Neuronal stem cell (in vitro differentiated cells): ENCODE measurements at regions not wholly inside any gene's neighbourhood (a gene's known extent, or its start where the extent isn't known, plus 50 kb on each side); places are given as distances from the start of the nearest gene placed in this dataset.

ENCODE experiments used
- DNase-seq: peaks from one replicate; pipeline ENCODE4 v3.0.0-alpha.2; 2013; ENCODE audit warnings: low spot score
- H2AFZ ChIP-seq: one replicate; pipeline ENCODE4 v1.6.1; 2013; ENCODE audit warnings: mild to moderate bottlenecking, low read length, inconsistent platforms
- H2AK5ac ChIP-seq: 2 replicates; pipeline ENCODE4 v1.6.1; 2013; ENCODE audit warnings: low read depth, mild to moderate bottlenecking, inconsistent platforms, low read length, moderate library complexity, mixed read lengths
- H2BK120ac ChIP-seq: 2 replicates; pipeline ENCODE4 v1.6.1; 2013; ENCODE audit warnings: low read depth, mild to moderate bottlenecking, inconsistent platforms, low read length, moderate library complexity, mixed read lengths
- H2BK12ac ChIP-seq: one replicate; pipeline ENCODE4 v1.6.1; 2013; ENCODE audit warnings: low read length, inconsistent platforms
- H2BK15ac ChIP-seq: 2 replicates; pipeline ENCODE4 v1.6.1; 2013; ENCODE audit warnings: mild to moderate bottlenecking, low read length, inconsistent platforms, mixed read lengths
- H2BK5ac ChIP-seq: one replicate; pipeline ENCODE4 v1.6.1; 2013; ENCODE audit warnings: inconsistent platforms, mild to moderate bottlenecking, low read length, moderate library complexity
- H3K14ac ChIP-seq: one replicate; pipeline ENCODE4 v1.6.1; 2013; ENCODE audit warnings: low read length, inconsistent platforms
- H3K18ac ChIP-seq: 2 replicates; pipeline ENCODE4 v1.6.1; 2013; ENCODE audit warnings: low read length, inconsistent platforms
- H3K23ac ChIP-seq: 2 replicates; pipeline ENCODE4 v1.6.1; 2013; ENCODE audit warnings: low read depth, mild to moderate bottlenecking, mixed read lengths, low read length, inconsistent platforms; ENCODE audit not compliant: poor library complexity
- H3K27ac ChIP-seq: replicated peaks from 3 replicates; pipeline ENCODE4 v1.5.1; 2013; ENCODE audit warnings: low read length, inconsistent platforms
- H3K27me3 ChIP-seq, 3 experiments: 2 replicates each; pipeline ENCODE4 v1.6.1; 2013; ENCODE audit warnings: low read length in 3 of 3, mild to moderate bottlenecking in 2 of 3, inconsistent platforms in 1 of 3, low read depth in 1 of 3, mixed read lengths in 1 of 3, moderate library complexity in 1 of 3; ENCODE audit not compliant: control insufficient read depth in 3 of 3, insufficient read depth in 3 of 3
- H3K36me3 ChIP-seq, 2 donors: replicated peaks in 1 of 2; 2 replicates each; pipeline ENCODE4 v1.6.1; 2013; ENCODE audit warnings: low read length in 2 of 2; ENCODE audit not compliant: control insufficient read depth in 2 of 2, insufficient read depth in 2 of 2
- H3K4ac ChIP-seq: 2 replicates; pipeline ENCODE4 v1.6.1; 2013; ENCODE audit warnings: inconsistent platforms, mild to moderate bottlenecking, low read length, moderate library complexity
- H3K4me1 ChIP-seq, 2 donors: 1 replicate in 1 of 2; 2 replicates in 1 of 2; pipeline ENCODE4 v1.6.1; 2013; ENCODE audit warnings: low read length in 2 of 2, low read depth in 1 of 2; ENCODE audit not compliant: control insufficient read depth in 2 of 2, insufficient read depth in 1 of 2
- H3K4me2 ChIP-seq: one replicate; pipeline ENCODE4 v1.6.1; 2013; ENCODE audit warnings: mild to moderate bottlenecking, low read length, inconsistent platforms; ENCODE audit not compliant: insufficient read depth, poor library complexity, severe bottlenecking
- H3K4me3 ChIP-seq, 2 donors: 2 replicates each; pipeline ENCODE4 v1.5.1; 2013; ENCODE audit warnings: low read length in 2 of 2, mild to moderate bottlenecking in 2 of 2, inconsistent platforms in 1 of 2, moderate library complexity in 1 of 2
- H3K79me1 ChIP-seq: one replicate; pipeline ENCODE4 v1.6.1; 2013; ENCODE audit warnings: low read depth, mild to moderate bottlenecking, inconsistent platforms, low read length, moderate library complexity
- H3K9ac ChIP-seq: one replicate; pipeline ENCODE4 v1.6.1; 2013; ENCODE audit warnings: mild to moderate bottlenecking, low read depth, low read length, inconsistent platforms; ENCODE audit not compliant: poor library complexity
- H3K9me3 ChIP-seq, 2 donors: replicated peaks in 1 of 2; 2 replicates each; pipeline versions ENCODE3 to v1.6.1; 2013; ENCODE audit warnings: low read length in 2 of 2, mild to moderate bottlenecking in 2 of 2, inconsistent platforms in 1 of 2, low read depth in 1 of 2, mixed read lengths in 1 of 2, moderate library complexity in 1 of 2; ENCODE audit not compliant: control insufficient read depth in 2 of 2, insufficient read depth in 1 of 2
- H4K8ac ChIP-seq: one replicate; pipeline ENCODE4 v1.6.1; 2013; ENCODE audit warnings: low read depth, mild to moderate bottlenecking, inconsistent platforms, low read length, moderate library complexity
- H4K91ac ChIP-seq: one replicate; pipeline ENCODE4 v1.6.1; 2013; ENCODE audit warnings: low read length, low read depth, mild to moderate bottlenecking, inconsistent platforms; ENCODE audit not compliant: poor library complexity
- WGBS, 2 donors: extraction: QIAGEN DNeasy Blood & Tissue Kit; methylation state at CpG; one replicate each; pipeline ENCODE4 v1.1.7; 2013; ENCODE audit warnings: missing lambda C conversion rate in 2 of 2, mixed read lengths in 1 of 2; ENCODE audit not compliant: insufficient read length in 2 of 2, insufficient replicate concordance in 1 of 2; ENCODE audit errors: extremely low coverage in 2 of 2; 5-methylcytosine and 5-hydroxymethylcytosine counted together

- Histone ChIP-seq H2BK5ac (no peak overlapping the region), H2BK120ac (no peak overlapping the region), H3K79me1 (no peaks in the 10 kb centered on the region), H2AFZ (no peak overlapping the region), H2AK5ac (no peak overlapping the region), H3K14ac (no peak overlapping the region), H4K8ac (no peak overlapping the region), H3K18ac (no peak overlapping the region), H4K91ac (no peak overlapping the region), H3K9ac (no peak overlapping the region), H3K27me3 (no peaks in the 10 kb centered on the region), H3K4me3 (no peak overlapping the region), H2BK15ac (no peak overlapping the region), H3K4ac (no peak overlapping the region), H3K36me3 (no peaks in the 10 kb centered on the region), H3K9me3 (peaks cover 0 to 11% of the 10 kb centered on the region in 2 donors), H3K23ac (no peak overlapping the region), H3K27ac (no peak overlapping the region), H2BK12ac (no peak overlapping the region), H3K4me2 (no peak overlapping the region), H3K4me1 (peaks cover 3 to 19% of the 10 kb centered on the region in 2 donors)
- no CpG with 5 or more reads among the region's 5 CpGs for WGBS, 2 donors
- no peak for DNase-seq
Measured at GRCh38 chr2:234836271-234836670, 115.5 kb upstream of the SH3BP4 start.

GRCh38 chr2:234835738-234836137 lies 116.1 kb upstream of the SH3BP4 start:
- H2BK12ac ChIP-seq, result no peak overlapping the region
- no peak overlapping the region for H3K9ac ChIP-seq
- no peak overlapping the region for H2AK5ac ChIP-seq
- no peak overlapping the region for H4K8ac ChIP-seq
- H3K4me3 ChIP-seq, result no peak overlapping the region
- no peaks in the 10 kb centered on the region for H3K79me1 ChIP-seq
- no peak for DNase-seq
- H3K27ac ChIP-seq, result no peak overlapping the region
- no peak overlapping the region for H2BK120ac ChIP-seq
- H2BK5ac ChIP-seq, result no peak overlapping the region
- H3K4me2 ChIP-seq, result no peak overlapping the region
- H3K4me1 ChIP-seq, result peaks cover under 1 to 16% of the 10 kb centered on the region in 2 donors
- H3K36me3 ChIP-seq, result no peaks in the 10 kb centered on the region
- H2AFZ ChIP-seq, result no peak overlapping the region
- no peak overlapping the region for H3K14ac ChIP-seq
- H3K4ac ChIP-seq, result no peak overlapping the region
- H4K91ac ChIP-seq, result no peak overlapping the region
- no peak overlapping the region for H2BK15ac ChIP-seq
- H3K18ac ChIP-seq, result no peak overlapping the region
- peaks cover 0 to 11% of the 10 kb centered on the region in 2 donors for H3K9me3 ChIP-seq
- no CpG with 5 or more reads among the region's 4 CpGs for WGBS, 2 donors
- H3K23ac ChIP-seq, result no peak overlapping the region
- H3K27me3 ChIP-seq, result no peaks in the 10 kb centered on the region

GRCh38 chr2:234834228-234834923 lies 117.4 kb upstream of the SH3BP4 start:
- Histone ChIP-seq H2AK5ac (no peak overlapping the region), H3K4me3 (no peak overlapping the region), H2BK12ac (no peak overlapping the region), H3K4ac (no peak overlapping the region), H3K9me3 (peaks cover 0 to 7% of the 10 kb centered on the region in 2 donors), H3K36me3 (no peaks in the 10 kb centered on the region), H4K91ac (no peak overlapping the region), H3K23ac (no peak overlapping the region), H2AFZ (peak overlapping the region; percentile 2), H2BK15ac (no peak overlapping the region), H3K4me1 (peaks cover 0 to 4% of the 10 kb centered on the region in 2 donors), H3K18ac (no peak overlapping the region), H4K8ac (no peak overlapping the region), H3K9ac (no peak overlapping the region), H3K79me1 (no peaks in the 10 kb centered on the region), H3K27ac (no peak overlapping the region), H3K14ac (no peak overlapping the region), H2BK5ac (no peak overlapping the region), H2BK120ac (no peak overlapping the region), H3K4me2 (no peak overlapping the region), H3K27me3 (no peaks in the 10 kb centered on the region)
- no peak for DNase-seq
- WGBS, 2 donors, result no CpG with 5 or more reads among the region's 7 CpGs

- Histone ChIP-seq H3K14ac (no peak overlapping the region), H3K18ac (no peak overlapping the region), H2BK120ac (no peak overlapping the region), H3K4me1 (peaks cover 3 to 5% of the 10 kb centered on the region in 2 donors), H3K4ac (no peak overlapping the region), H3K9ac (no peak overlapping the region), H3K27me3 (no peaks in the 10 kb centered on the region), H3K27ac (no peak overlapping the region), H2BK15ac (no peak overlapping the region), H3K79me1 (no peaks in the 10 kb centered on the region), H2AFZ (no peak overlapping the region), H3K4me3 (no peak overlapping the region), H2BK12ac (no peak overlapping the region), H4K8ac (no peak overlapping the region), H3K4me2 (no peak overlapping the region), H2BK5ac (no peak overlapping the region), H3K9me3 (no peaks in the 10 kb centered on the region), H2AK5ac (no peak overlapping the region), H3K36me3 (no peaks in the 10 kb centered on the region), H3K23ac (no peak overlapping the region), H4K91ac (no peak overlapping the region)
- WGBS, 2 donors, result no CpG with 5 or more reads among the region's 2 CpGs
- DNase-seq, result no peak
Measured at GRCh38 chr2:234830853-234831252, 121.0 kb upstream of the SH3BP4 start.
